NT2/D1 (cell line): ENCODE measurements at regions not wholly inside any gene's neighbourhood (a gene's known extent, or its start where the extent isn't known, plus 50 kb on each side); places are given as distances from the start of the nearest gene placed in this dataset.

Experiments used
- DNase-seq: peaks from one replicate; pipeline ENCODE4 v3.0.0-alpha.2; 2011; ENCODE audit warnings: low read depth, low spot score
- H3K27me3 ChIP-seq: 2 replicates; pipeline ENCODE4 v1.6.0; 2011; ENCODE audit warnings: mild to moderate bottlenecking; ENCODE audit not compliant: insufficient read length, insufficient read depth
- H3K36me3 ChIP-seq: 2 replicates; pipeline ENCODE4 v1.6.1; 2011; ENCODE audit warnings: mild to moderate bottlenecking, low read length, mixed read lengths; ENCODE audit not compliant: insufficient read depth, insufficient read length
- H3K4me1 ChIP-seq: 2 replicates; pipeline ENCODE4 v1.5.1; 2011; ENCODE audit not compliant: insufficient read depth, insufficient read length
- H3K4me3 ChIP-seq: 2 replicates; pipeline ENCODE4 v1.5.1; 2011; ENCODE audit warnings: low read depth; ENCODE audit not compliant: insufficient read length
- H3K9ac ChIP-seq: 2 replicates; pipeline ENCODE4 v1.6.0; 2011; ENCODE audit warnings: low read depth; ENCODE audit not compliant: insufficient read length
- H3K9me3 ChIP-seq: 2 replicates; pipeline ENCODE4 v1.5.1; 2011; ENCODE audit warnings: mild to moderate bottlenecking, low read length; ENCODE audit not compliant: insufficient read depth
- SUZ12 ChIP-seq: IDR thresholded peaks from 2 replicates; pipeline ENCODE4 v1.6.1; 2011; ENCODE audit not compliant: insufficient read length, insufficient read depth; ENCODE audit errors: extremely low read depth
- YY1 ChIP-seq: IDR thresholded peaks from 2 replicates; pipeline ENCODE4 v1.6.1; 2011; ENCODE audit not compliant: insufficient read length, insufficient read depth
- ZNF274 ChIP-seq: IDR thresholded peaks from 2 replicates; pipeline ENCODE4 v1.6.1; 2011; ENCODE audit warnings: mild to moderate bottlenecking, low read depth, low read length

- no peak for TF ChIP-seq ZNF274
- TF ChIP-seq SUZ12, result no peak
- TF ChIP-seq YY1, result no peak
- H3K4me1 ChIP-seq, result peaks cover 5% of the 10 kb centered on the region
These were observed 567.7 kb downstream of the TCERG1L start for GRCh38 chr10:130743751-130744271.

GRCh38 chr10:130744631-130745030, 566.9 kb downstream of the TCERG1L start:
- no peak overlapping the region for H3K4me3 ChIP-seq
- H3K9ac ChIP-seq, result no peak overlapping the region
- H3K27me3 ChIP-seq, result no peaks in the 10 kb centered on the region
- DNase-seq, result no peak
- H3K9me3 ChIP-seq, result no peaks in the 10 kb centered on the region
- H3K4me1 ChIP-seq, result peaks cover 5% of the 10 kb centered on the region
- no peaks in the 10 kb centered on the region for H3K36me3 ChIP-seq
- TF ChIP-seq SUZ12, result no peak

More at GRCh38 chr10:130743751-130744271, 567.7 kb downstream of the TCERG1L start:
- Histone ChIP-seq H3K9ac (no peak overlapping the region), H3K27me3 (no peaks in the 10 kb centered on the region), H3K36me3 (no peaks in the 10 kb centered on the region), H3K9me3 (no peaks in the 10 kb centered on the region), H3K4me3 (no peak overlapping the region)
- DNase-seq, result no peak

- no peak overlapping the region for H3K9ac ChIP-seq
- H3K9me3 ChIP-seq, result no peaks in the 10 kb centered on the region
- DNase-seq, result no peak
- H3K27me3 ChIP-seq, result no peaks in the 10 kb centered on the region
- TF ChIP-seq YY1 (no peak), ZNF274 (no peak)
- peaks cover 5% of the 10 kb centered on the region for H3K4me1 ChIP-seq
- no peaks in the 10 kb centered on the region for H3K36me3 ChIP-seq
- H3K4me3 ChIP-seq, result no peak overlapping the region
These were observed 566.3 kb downstream of the TCERG1L start for GRCh38 chr10:130745251-130745650.

GRCh38 chr10:130745821-130746220, 565.7 kb downstream of the TCERG1L start:
- Histone ChIP-seq H3K9ac (no peak overlapping the region), H3K4me1 (peaks cover 5% of the 10 kb centered on the region), H3K27me3 (no peaks in the 10 kb centered on the region), H3K9me3 (no peaks in the 10 kb centered on the region), H3K36me3 (no peaks in the 10 kb centered on the region), H3K4me3 (no peak overlapping the region)
- TF ChIP-seq YY1, result no peak
- no peak for TF ChIP-seq SUZ12
- TF ChIP-seq ZNF274, result no peak
- DNase-seq, result no peak

- no peaks in the 10 kb centered on the region for H3K9me3 ChIP-seq
- H3K4me3 ChIP-seq, result no peak overlapping the region
- no peak for DNase-seq
- no peak overlapping the region for H3K9ac ChIP-seq
- H3K4me1 ChIP-seq, result peaks cover 5% of the 10 kb centered on the region
- TF ChIP-seq SUZ12 (no peak), ZNF274 (no peak), YY1 (no peak)
- no peaks in the 10 kb centered on the region for H3K36me3 ChIP-seq
- no peaks in the 10 kb centered on the region for H3K27me3 ChIP-seq
These were observed 565.2 kb downstream of the TCERG1L start for GRCh38 chr10:130746311-130746710.

GRCh38 chr10:130747356-130747755, 564.2 kb downstream of the TCERG1L start:
- no peak for TF ChIP-seq YY1
- TF ChIP-seq ZNF274, result no peak
- TF ChIP-seq SUZ12, result no peak
- H3K4me1 ChIP-seq, result peaks cover 5% of the 10 kb centered on the region
- DNase-seq, result no peak
- no peaks in the 10 kb centered on the region for H3K27me3 ChIP-seq
- no peak overlapping the region for H3K9ac ChIP-seq
- H3K4me3 ChIP-seq, result no peak overlapping the region
- H3K9me3 ChIP-seq, result no peaks in the 10 kb centered on the region
- no peaks in the 10 kb centered on the region for H3K36me3 ChIP-seq

GRCh38 chr10:130747946-130748345, 563.6 kb downstream of the TCERG1L start:
- peaks cover 5% of the 10 kb centered on the region for H3K4me1 ChIP-seq
- H3K4me3 ChIP-seq, result no peak overlapping the region
- no peak for DNase-seq
- H3K9ac ChIP-seq, result no peak overlapping the region
- TF ChIP-seq YY1, result no peak
- no peak for TF ChIP-seq ZNF274
- no peak for TF ChIP-seq SUZ12
- no peaks in the 10 kb centered on the region for H3K9me3 ChIP-seq
- H3K27me3 ChIP-seq, result no peaks in the 10 kb centered on the region
- no peaks in the 10 kb centered on the region for H3K36me3 ChIP-seq

- Histone ChIP-seq H3K36me3 (no peaks in the 10 kb centered on the region), H3K9me3 (no peaks in the 10 kb centered on the region), H3K27me3 (no peaks in the 10 kb centered on the region), H3K9ac (no peak overlapping the region), H3K4me1 (peaks cover 5% of the 10 kb centered on the region), H3K4me3 (no peak overlapping the region)
- DNase-seq, result no peak
- TF ChIP-seq YY1 (no peak), ZNF274 (no peak)
These were observed 563.0 kb downstream of the TCERG1L start for GRCh38 chr10:130748409-130749057.
